Smooth muscle cell (in vitro differentiated cells): ENCODE measurements at regions not wholly inside any gene's neighbourhood (a gene's known extent, or its start where the extent isn't known, plus 50 kb on each side); places are given as distances from the start of the nearest gene placed in this dataset.
"Not testable (repeated sequence)": the region's sequence is repeated elsewhere in the genome, so short reads cannot be mapped to it uniquely, and the experiment has no call there.

Experiments used
- DNase-seq: peaks from one replicate; lab custom pipeline; 2025; ENCODE audit not compliant: unreplicated experiment; lab: John Stamatoyannopoulos, UW
- H2AFZ ChIP-seq: fragments of 200-600 bp; sonication (generic); 2 replicates; pipeline ENCODE4 v1.6.0; 2016; ENCODE audit warnings: antibody characterized with exemption, low read depth, mild to moderate bottlenecking
- H3F3A ChIP-seq: fragments of 200-600 bp; sonication (generic); 2 replicates; pipeline ENCODE4 v1.6.0; 2017; ENCODE audit warnings: antibody characterized with exemption, low read depth
- H3K27ac ChIP-seq: fragments of 200-600 bp; sonication (generic); 2 replicates; pipeline ENCODE4 v1.5.1; 2016; ENCODE audit warnings: low read depth, mild to moderate bottlenecking
- H3K27me3 ChIP-seq: fragments of 200-600 bp; sonication (generic); 2 replicates; pipeline ENCODE4 v1.6.1; 2016; ENCODE audit warnings: low read depth, mild to moderate bottlenecking
- H3K36me3 ChIP-seq: fragments of 200-600 bp; sonication (generic); 2 replicates; pipeline ENCODE4 v1.5.1; 2016; ENCODE audit warnings: low read depth
- H3K4me1 ChIP-seq: fragments of 200-600 bp; sonication (generic); 2 replicates; pipeline ENCODE4 v1.5.1; 2016; ENCODE audit warnings: low read depth
- H3K4me2 ChIP-seq: fragments of 200-600 bp; sonication (generic); 2 replicates; pipeline ENCODE4 v1.6.0; 2016; ENCODE audit warnings: mild to moderate bottlenecking
- H3K4me3 ChIP-seq: fragments of 200-600 bp; sonication (generic); 2 replicates; pipeline ENCODE4 v1.5.1; 2016; ENCODE audit warnings: mild to moderate bottlenecking
- H3K79me2 ChIP-seq: fragments of 200-600 bp; sonication (generic); 2 replicates; pipeline ENCODE4 v1.6.0; 2016; ENCODE audit warnings: low read depth, mild to moderate bottlenecking
- H3K9ac ChIP-seq: fragments of 200-600 bp; sonication (generic); 2 replicates; pipeline ENCODE4 v1.6.0; 2016; ENCODE audit warnings: low read depth
- H3K9me3 ChIP-seq: fragments of 200-600 bp; sonication (generic); replicated peaks from 2 replicates; pipeline ENCODE4 v1.5.1; 2016; ENCODE audit warnings: low read depth
- H4K20me1 ChIP-seq: fragments of 200-600 bp; sonication (generic); 2 replicates; pipeline ENCODE4 v1.6.0; 2016; ENCODE audit warnings: low read depth
- WGBS: methylation state at CpG from one replicate; pipeline ENCODE4 v1.1.7; 2016; ENCODE audit warnings: low lambda C conversion rate; 5-methylcytosine and 5-hydroxymethylcytosine counted together
- TF ChIP-seq, protein P1 (sequence below): fragments of 200-600 bp; sonication (generic); IDR thresholded peaks from 2 replicates; pipeline ENCODE4 v1.5.1; 2017; ENCODE audit warnings: borderline replicate concordance, mild to moderate bottlenecking, antibody characterized with exemption; ENCODE audit not compliant: insufficient read depth, poor library complexity, severe bottlenecking

DNA sequence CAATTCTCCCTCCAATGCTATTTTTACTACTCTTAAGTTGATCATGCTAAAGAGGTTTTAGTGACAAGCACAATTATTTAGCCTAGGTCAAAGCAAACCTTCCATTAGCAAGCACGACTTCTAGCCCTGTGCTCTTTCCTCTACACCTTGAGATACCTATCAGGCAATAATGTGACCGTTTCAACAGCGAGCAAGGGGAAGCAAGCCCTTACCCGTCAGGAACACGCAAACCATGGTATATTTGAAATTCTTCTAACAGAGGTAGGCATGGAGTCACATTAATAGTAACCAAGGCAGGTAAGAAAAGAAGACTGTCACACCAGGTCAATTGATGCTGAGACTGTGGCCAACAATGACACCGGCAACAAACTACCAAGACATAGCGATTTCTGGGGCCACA, 68.9 kb upstream of the VGLL4 start:
- no peak overlapping the region for H3K4me2 ChIP-seq
- H4K20me1 ChIP-seq = peaks cover 66% of the 10 kb centered on the region
- no peaks in the 10 kb centered on the region for H3K27me3 ChIP-seq
- no peak for DNase-seq
- TF ChIP-seq, protein P1, sequence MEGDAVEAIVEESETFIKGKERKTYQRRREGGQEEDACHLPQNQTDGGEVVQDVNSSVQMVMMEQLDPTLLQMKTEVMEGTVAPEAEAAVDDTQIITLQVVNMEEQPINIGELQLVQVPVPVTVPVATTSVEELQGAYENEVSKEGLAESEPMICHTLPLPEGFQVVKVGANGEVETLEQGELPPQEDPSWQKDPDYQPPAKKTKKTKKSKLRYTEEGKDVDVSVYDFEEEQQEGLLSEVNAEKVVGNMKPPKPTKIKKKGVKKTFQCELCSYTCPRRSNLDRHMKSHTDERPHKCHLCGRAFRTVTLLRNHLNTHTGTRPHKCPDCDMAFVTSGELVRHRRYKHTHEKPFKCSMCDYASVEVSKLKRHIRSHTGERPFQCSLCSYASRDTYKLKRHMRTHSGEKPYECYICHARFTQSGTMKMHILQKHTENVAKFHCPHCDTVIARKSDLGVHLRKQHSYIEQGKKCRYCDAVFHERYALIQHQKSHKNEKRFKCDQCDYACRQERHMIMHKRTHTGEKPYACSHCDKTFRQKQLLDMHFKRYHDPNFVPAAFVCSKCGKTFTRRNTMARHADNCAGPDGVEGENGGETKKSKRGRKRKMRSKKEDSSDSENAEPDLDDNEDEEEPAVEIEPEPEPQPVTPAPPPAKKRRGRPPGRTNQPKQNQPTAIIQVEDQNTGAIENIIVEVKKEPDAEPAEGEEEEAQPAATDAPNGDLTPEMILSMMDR = no peak
- peaks cover 83% of the 10 kb centered on the region for H3K79me2 ChIP-seq
- H3K36me3 ChIP-seq = no peaks in the 10 kb centered on the region
- 83% methylated on average over 7 of the region's 7 CpGs for WGBS
- no peak overlapping the region for H3K4me3 ChIP-seq
- peaks cover 10% of the 10 kb centered on the region for H3F3A ChIP-seq
- H3K9me3 ChIP-seq = no peaks in the 10 kb centered on the region
- H2AFZ ChIP-seq = no peak overlapping the region
- no peak overlapping the region for H3K27ac ChIP-seq
- peaks cover 6% of the 10 kb centered on the region for H3K4me1 ChIP-seq
- H3K9ac ChIP-seq = no peak overlapping the region

DNA sequence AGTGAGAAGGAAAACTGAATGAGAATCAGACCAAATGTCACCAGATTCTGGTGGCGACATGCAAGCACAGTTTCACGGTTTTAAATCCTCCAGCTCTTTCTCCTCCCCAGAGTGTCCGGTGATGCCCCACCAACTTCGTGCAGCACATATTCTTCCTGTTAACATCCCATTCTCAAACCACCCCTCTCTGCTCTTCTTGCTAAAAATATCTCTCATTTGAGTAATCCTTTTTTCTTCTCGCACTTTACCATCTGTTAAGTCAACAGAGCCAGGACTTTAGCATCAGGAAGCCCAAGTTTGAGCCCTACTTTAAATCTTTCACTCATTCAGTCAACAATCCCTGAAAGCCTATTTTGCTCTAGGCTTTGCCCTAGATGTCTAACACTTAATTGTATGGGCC, 68.2 kb upstream of the VGLL4 start:
- Histone ChIP-seq H3K9ac (no peak overlapping the region), H4K20me1 (peaks cover 70% of the 10 kb centered on the region), H3K79me2 (peaks cover 81% of the 10 kb centered on the region), H3F3A (peaks cover 6% of the 10 kb centered on the region), H3K4me2 (no peak overlapping the region), H3K27me3 (no peaks in the 10 kb centered on the region), H3K9me3 (no peaks in the 10 kb centered on the region), H3K4me3 (no peak overlapping the region), H2AFZ (no peak overlapping the region), H3K36me3 (no peaks in the 10 kb centered on the region), H3K4me1 (peaks cover 2% of the 10 kb centered on the region), H3K27ac (no peak overlapping the region)
- no peak for DNase-seq
- TF ChIP-seq, protein P1 = no peak
- WGBS = 70% methylated on average over 5 of the region's 5 CpGs

DNA sequence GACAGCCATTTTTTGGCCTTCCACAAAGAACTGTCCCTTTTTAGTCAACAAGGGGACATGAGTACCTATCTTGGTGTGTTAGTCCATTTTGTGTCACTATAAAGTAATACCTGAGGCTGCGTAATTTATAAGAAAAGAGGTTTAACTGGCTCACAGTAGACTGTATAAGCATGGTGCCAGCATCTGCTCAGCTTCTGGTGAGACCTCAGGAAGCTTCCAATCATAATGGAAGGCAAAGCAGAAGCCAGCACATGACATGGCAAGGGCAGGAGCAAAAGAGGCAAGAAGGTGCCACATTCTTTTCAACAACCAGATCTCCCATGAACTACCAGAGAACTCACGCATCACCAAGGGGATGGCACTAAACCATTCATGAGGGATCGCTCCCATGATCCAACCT, 66.1 kb upstream of the VGLL4 start:
- WGBS = 98% methylated on average over 3 of the region's 3 CpGs

DNA sequence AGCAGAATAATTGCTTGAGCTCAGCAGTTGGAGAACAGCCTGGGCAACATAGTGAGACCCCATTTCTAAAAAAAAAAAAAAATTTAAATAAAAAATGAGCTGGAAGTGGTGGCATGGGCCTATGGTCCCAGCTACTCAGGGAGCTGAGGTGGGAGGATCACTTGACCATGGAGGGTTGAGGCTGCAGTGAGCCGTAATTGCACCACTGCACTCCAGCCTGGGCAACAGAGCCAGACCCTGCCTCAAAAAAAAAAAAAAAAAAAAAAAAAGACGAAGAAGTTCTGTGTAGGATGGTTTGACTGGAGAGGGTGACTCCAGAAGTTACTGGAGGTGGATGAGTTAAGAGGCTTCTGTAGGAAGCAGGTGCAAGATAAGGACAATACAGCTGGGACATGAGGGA, 63.4 kb upstream of the VGLL4 start:
- peaks cover 64% of the 10 kb centered on the region for H4K20me1 ChIP-seq
- DNase-seq, H3K9me3 ChIP-seq, H3K27ac ChIP-seq, H3K36me3 ChIP-seq, H3K27me3 ChIP-seq, H3K4me2 ChIP-seq, H3K4me1 ChIP-seq, H3K4me3 ChIP-seq, H2AFZ ChIP-seq, H3F3A ChIP-seq, H3K9ac ChIP-seq: not testable (repeated sequence)
- WGBS = 86% methylated on average over 2 of the region's 2 CpGs
- peaks cover 75% of the 10 kb centered on the region for H3K79me2 ChIP-seq

More for the DNA sequence above, 66.1 kb upstream of the VGLL4 start:
- no peaks in the 10 kb centered on the region for H3K36me3 ChIP-seq
- peaks cover 78% of the 10 kb centered on the region for H3K79me2 ChIP-seq
- H3K27ac ChIP-seq = no peak overlapping the region
- H3K9ac ChIP-seq = no peak overlapping the region
- no peak overlapping the region for H3K4me2 ChIP-seq
- H3K27me3 ChIP-seq = no peaks in the 10 kb centered on the region
- H2AFZ ChIP-seq = no peak overlapping the region
- H4K20me1 ChIP-seq = peaks cover 71% of the 10 kb centered on the region
- no peaks in the 10 kb centered on the region for H3K9me3 ChIP-seq
- TF ChIP-seq, protein P1 = no peak
- H3K4me3 ChIP-seq = no peak overlapping the region
- DNase-seq = no peak
- no peaks in the 10 kb centered on the region for H3K4me1 ChIP-seq
- no peaks in the 10 kb centered on the region for H3F3A ChIP-seq
